ENCODE measurements at regions not wholly inside any gene's neighbourhood (a gene's known extent, or its start where the extent isn't known, plus 50 kb on each side); places are given as distances from the start of the nearest gene placed in this dataset.
"Not testable (repeated sequence)": the region's sequence is repeated elsewhere in the genome, so short reads cannot be mapped to it uniquely, and the experiment has no call there.

DNA sequence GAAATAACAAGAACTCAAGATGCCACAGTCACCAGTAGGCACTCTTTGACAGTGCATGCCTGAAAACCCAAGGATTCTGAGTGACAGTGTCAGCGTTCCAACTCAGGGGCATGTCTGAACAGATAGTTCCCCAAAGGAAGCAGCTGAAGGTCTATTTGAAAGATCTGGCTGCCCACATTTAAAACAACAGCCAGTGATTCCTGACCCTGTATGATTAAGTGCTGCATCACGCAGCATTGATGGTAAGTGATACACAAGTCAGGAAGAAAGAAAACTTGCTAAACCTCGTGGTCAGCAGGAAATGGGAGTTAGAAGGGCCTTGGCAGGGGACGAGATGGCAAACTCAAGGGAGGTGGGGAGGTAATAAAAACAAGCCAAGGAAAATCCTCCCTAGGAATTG lies 1013.1 kb downstream of the TYW1 start:
- no peak for DNase-seq (ENCODE audit: low spot score)

DNA sequence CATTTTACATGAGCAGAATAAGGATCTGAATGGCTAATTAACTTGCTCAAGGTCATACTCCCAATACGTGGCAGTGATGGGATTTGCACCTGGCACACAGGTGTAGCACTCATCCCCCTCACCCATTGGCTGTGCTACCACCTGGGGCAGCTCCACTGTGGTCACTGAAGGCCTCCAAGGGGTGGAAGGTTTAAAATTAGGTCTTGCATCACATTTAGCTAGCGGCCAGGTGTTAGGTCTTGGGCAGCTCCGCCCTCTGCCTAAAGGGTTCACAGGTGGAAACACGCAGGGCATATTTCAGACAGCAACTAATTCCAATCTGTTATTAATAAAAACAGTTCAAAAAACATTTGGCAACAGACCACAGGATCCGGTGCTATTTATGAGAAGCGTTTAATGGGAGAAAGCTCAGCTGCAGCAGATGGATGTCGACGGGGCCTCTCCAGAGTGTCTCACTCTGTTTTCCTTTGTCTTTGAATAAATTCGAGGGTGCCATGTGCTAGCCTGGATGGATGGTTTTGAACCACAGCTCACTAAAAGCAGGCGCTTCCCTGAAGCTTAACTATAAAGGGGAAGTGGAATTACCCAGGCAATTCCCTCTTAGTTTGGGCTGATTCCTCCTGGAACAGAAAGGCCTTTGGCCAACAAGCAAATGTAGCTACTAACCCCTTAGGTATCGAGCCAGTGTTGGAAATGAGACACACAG lies 1017.6 kb downstream of the TYW1 start:
- DNase-seq (ENCODE audit: low spot score) = no peak

DNA sequence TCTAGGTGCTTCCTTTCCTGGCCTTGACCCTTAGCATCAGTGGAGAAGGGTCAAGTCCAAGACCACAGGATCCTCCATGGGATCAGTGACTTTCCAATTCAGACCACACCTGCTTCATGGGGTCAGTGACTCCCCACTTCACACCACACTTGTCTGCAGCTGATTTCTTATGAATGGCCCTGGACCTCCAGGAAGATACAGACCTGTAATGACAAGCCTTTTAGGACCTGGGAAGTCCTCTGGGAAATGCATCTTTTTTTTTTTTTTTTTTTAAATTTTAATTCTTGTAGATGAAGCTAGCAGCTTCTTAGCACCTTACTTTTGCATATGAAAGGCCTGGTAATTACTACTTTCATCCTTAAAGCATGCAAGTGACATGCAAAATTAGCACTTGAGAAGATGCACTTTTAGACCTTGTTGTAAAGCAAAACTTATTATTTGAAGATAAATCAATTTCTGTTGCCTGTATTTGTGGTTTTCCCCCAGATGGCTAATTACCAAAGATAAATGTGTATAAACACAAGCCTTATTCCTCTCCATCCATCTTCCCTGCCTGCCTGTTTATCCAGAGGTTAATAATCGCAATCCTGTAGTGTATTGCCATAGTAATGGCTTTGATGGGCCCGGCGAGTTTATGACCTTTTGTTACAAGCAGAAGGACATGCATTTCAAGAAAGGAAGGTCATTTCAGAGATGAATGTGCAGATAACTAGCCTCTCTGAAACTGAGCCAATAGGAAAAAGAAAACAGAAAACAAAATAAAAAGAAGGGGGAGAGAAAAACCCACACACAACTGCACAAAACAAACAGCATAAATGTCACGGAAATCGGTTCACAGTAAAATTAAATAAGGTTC lies 1018.7 kb downstream of the TYW1 start:
- DNase-seq (ENCODE audit: low spot score) = no peak

DNA sequence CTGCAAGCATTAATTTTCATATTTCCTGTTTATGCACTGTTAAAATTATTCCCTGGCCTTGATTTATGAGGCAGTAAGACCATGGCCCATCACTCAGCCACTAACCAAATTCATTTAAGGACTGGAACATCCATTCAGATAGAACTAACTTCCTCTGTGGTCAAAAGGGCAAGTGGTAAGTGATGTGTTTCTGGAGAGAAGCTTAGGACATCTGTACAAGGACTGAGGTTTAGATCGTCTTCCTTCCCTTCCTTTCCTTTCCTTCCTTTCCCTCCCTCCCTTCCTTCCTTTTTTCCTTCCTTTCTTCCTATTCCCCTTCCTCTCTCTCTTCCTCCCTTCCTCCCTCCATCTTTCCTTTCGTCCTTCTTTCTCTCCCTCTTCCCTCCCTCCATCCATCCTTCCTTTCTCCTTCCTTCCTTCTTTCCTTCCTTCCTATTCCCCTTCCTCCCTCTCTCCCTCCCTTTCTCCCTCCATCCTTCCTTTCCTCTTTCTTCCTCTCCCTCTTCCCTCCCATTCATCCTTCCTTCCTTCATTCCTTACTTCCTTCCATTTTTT lies 1019.4 kb downstream of the TYW1 start:
- DNase-seq (ENCODE audit: low spot score) = no peak

DNA sequence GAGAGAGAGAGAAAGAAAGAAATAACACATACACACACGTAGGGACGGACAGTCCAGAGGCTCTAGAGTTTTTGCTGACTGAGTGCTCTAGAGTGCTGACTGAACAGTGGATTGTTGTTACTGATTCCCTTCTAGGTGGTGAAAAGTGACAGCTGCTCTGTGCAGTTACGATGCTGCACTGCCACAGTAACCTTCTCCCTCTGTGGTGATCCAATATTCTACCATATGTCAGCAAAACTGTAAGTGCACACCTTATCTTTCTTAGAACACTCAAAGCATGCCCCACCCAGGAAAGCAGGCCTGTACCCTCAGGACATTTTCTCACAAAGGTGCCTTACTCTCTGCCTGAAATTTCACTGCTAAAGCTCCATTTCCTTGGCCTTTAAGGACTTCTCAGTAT lies 1023.5 kb downstream of the TYW1 start:
- DNase-seq (ENCODE audit: low spot score) = no peak

DNA sequence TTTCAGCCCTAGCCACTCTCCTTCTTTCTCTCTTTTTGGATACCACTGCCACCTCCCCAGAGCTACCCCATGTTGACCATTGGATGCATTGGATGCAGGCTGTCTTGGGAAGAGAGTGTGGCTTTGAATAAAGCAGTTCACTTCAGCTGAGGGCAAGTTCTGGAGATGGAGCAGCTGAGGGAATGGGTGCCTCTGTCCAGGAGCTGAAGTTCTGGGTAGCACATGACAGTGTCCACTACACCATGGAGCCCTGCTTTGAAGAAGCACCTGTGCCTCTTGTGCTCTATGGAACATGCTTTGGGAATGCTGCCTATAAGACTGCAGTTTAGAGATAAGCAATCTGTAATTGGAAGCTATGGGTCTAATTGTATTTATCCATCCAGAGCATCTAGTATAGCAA lies 1028.7 kb downstream of the TYW1 start:
- DNase-seq (ENCODE audit: low spot score) = no peak

DNA sequence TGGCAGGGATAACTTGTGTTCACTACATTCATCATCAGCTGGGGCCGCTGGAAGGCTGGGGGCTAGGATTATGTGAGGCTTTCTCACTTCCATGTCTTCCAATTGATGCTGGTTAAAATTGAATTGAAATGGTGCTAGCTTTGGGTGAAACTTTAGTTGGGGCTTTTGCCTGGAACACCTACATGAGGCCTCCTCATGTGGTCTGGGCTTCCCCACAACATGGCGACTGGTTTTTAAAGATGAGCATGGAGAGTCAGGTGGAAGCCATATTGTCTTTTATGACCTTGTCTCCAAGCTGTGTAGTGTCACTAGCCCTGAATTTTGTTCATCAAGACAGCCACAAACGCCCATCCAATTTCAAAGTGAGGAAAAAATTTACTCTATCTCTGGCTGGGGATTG lies 1033.9 kb downstream of the TYW1 start:
- no peak for DNase-seq (ENCODE audit: low spot score)

DNA sequence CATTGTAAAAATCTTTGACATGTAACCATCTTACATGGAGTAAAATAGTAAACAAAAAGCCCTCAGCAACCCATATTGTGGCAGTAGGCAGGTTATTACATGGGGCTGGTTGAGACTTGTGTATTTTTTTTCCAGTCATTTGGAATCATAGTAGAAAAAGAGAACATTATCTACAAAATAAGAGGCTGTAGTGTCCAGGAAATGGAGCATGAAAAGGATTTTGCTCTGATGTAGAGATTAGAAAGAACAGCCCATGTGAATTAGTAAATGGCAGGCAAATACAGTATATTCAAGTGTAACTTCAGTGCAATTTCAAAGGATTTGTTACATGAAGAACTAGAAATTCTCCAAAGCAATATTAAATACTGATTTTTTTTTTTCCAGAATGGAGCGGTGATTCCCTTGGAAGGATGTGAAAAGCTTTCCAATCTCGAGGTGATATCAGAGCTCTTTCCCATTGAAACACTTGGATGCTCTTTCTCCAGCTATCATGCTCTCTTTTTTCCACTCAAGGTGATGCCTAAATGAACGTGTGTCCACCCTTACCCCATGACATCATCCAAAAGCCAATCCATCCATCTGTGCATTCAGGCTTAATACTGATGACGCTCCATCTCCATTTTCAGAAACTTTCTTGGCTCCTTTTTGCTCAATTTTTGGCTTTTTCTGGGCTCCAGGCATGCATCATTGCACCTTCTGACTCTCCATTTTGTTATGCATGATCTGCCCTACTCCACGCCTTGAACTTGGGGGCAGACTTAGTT lies 1034.7 kb downstream of the TYW1 start:
- DNase-seq (ENCODE audit: low spot score) = no peak

DNA sequence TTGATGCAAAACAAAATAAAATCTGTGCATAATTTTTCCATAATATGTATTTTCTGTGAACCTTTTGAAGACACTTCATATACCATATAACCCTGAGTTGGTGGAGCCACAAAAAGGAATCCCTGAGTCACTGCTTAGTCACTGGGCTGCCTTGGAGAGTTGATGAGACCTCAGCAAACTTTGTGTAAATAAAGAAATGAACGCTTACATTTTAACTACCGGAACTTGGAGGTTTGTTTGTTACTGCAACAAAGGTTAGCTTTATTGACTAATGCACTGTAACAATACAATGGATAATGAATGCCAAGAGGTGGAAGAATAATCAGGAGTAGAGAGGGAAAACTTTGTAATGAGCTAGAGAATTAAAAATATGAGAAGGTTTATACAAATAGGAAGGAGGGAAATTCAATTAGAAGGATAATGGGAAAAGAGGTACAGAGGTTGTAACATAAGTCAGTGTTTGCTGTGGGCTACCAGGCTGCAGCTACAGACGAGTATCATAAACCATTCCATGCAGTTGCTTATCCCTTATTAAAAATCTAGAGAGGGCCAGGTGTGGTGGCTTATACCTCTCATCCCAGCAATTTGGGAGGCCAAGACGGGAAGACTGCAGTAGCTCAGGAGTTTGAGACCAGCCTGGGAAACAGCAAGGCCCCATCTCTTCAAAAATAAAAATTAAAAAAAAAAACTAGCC lies 1042.1 kb downstream of the TYW1 start:
- DNase-seq (ENCODE audit: low spot score) = no peak

DNA sequence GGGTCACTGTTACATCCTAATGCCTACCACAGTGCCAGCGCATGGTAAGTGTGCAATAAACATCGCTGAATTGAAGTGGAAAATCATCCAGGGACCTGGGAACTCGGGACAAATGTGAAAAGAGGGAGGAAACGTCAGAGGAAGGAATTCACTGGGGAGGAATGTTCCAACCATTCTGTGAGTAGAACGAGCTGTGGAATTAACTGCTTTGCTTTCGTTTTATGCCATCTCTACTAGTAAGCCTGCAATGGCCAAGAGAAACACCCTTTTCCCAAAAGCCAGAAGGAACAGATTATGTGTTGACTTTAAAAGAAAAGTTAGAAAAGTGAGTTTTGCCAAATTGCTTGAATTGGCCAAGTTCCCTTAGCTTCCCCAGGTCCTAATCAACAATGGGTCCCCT lies 1044.9 kb downstream of the TYW1 start:
- DNase-seq (ENCODE audit: low spot score) = no peak

DNA sequence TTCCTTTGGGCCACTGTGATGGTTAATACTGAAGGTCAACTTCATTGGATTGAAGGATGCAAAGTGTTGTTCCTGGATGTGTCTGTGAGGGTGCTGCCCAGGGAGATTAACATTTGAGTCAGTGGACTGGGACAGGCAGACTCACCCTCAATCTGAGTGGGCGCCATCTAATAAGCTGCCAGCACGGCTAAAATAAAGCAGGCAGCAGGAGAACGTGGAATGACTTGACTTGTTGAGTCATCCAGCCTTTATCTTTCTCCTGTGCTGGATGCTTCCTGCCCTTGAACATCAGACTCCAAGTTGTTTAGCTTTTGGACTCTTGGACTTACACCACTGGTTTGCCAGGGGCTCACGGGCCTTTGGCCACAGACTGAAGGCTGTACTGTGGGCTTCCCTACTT lies 1046.9 kb downstream of the TYW1 start:
- DNase-seq (ENCODE audit: low spot score) = no peak

DNA sequence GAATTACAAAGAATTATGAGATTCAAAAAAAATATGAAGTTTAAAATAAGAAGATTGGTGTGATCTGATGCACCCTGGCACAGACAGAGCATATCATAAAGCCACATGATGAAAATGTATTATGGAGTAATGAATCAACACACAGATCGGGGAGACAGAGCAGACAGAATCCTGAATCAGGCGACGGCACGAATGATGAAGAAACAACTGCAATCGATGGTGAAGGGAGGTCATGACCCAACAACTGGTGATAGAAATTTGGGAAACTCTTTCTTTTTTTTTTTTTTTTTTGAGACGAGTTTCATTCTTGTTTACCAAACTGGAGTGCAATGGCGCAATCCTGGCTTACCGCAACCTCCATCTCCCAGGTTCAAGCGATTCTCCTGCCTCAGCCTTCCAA lies 1054.0 kb downstream of the TYW1 start:
- no peak for DNase-seq (ENCODE audit: low spot score)

DNA sequence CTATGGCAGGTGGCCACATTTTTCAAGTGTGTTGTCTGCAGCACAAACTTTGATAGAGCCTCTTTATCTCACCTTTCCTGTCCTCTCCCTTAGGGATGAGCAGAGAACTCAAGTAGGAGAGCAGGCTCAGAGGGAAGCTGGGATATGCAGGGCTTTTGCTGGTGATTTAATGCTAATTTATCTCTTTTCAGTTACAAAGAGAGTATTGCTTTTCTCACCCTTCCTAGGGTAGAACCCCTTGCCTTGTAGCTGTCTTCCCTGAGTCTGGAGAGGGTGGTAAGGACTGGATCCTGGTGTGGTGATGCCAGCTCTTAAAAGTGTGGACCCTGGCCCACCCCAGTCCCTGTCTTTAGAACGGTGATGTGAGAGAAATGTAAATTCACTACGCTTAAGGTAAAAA lies 1061.4 kb downstream of the TYW1 start:
- no peak for DNase-seq (ENCODE audit: low spot score)

DNA sequence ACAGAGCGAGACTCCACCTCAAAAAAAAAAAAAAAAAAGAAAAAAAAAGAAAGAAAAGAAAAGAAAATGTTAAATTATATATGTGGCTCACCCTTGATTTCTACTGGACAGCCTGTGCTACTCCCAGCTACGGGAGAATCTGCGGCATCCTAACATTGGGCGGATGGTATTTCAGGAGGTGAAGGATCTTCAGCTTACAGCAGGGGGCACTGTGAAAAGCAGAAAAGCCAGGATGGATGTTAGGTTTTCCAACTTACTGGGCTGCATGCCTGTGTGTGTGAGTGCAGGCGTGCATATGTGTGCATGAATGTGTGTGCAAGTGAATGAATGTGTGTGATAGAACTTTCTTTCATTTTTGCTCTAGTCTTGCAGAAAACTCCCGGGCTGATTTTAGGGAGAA lies 1066.5 kb downstream of the TYW1 start:
- DNase-seq (ENCODE audit: low spot score) = no peak

DNA sequence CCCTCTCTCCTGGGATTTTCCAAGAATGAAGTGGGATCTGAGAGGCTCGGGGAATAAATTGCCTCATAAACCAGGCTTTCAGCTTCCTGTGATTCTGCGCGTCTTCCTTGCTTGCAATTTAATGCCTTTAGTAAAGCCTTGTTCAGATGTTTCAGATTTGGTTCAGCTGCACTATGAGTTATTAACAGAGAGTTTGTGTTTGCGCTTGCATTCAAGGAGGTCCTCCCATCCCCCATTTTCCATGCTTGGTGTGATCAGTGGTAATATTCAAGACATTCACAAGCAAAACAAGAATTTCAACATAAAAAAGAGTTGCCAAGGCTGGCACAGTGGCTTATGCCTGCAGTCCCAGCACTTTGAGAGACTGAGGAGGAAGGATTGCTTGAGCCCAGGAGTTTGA lies 1068.9 kb downstream of the TYW1 start:
- DNase-seq (ENCODE audit: low spot score) = no peak

DNA sequence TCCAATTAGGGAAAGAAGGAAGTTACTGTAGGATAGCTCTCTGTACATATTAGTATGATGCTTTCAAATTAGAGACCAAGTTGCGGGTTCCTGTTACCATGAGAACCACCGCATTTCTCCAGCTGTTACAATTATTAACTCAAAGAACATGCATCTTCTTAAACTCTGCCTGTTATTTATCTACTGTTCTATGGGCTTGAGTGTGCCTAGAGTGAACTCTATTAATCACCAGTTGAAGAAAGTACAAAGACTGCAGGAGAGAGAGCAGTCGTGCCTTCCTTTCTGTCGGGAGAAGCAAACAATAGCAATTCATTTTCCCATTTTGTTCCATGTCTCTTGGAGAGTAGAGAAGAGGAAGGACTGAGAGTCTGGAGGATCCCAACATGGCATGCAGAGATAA lies 1071.2 kb downstream of the TYW1 start:
- no peak for DNase-seq (ENCODE audit: low spot score)

DNA sequence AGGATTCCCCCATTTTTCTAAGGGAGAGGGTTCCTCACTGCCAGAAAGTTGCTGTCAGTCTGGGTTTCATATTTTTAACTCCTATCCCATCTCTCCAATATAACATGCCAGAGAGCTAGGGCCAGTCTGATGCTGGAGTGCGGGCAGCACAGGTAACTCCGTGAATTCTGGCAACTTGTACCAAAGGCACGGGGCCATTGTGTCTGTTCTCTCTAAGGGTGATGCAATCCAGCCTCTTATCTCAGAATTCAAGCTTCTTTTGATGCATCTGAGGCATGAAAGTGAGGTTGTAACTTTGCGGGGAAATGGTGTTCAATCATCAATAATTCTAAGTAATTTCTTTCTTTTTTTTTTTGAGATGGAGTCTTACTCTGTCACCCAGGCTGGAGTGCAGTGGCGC lies 1074.4 kb downstream of the TYW1 start:
- no peak for DNase-seq (ENCODE audit: low spot score)

DNA sequence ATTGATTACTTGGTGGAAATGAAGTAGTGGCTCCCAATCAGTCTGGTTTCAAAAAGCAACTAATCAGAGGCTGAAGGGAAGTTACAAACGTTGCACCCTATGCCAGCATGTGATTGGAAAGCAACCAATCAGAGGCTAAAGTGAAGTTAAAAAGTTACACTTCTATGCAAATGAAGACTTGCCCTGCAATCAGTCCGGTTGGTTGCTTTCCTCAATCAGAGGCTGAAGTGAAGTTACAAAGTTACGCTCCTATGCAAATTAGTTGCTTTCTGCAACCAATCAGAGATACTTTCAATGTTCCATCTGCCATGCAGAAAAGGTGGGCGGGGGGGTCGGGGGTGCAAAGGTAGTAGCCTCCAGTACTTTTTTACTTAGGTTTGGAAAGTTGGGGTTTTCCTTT lies 1077.1 kb downstream of the TYW1 start:
- DNase-seq (ENCODE audit: low spot score) = no peak

DNA sequence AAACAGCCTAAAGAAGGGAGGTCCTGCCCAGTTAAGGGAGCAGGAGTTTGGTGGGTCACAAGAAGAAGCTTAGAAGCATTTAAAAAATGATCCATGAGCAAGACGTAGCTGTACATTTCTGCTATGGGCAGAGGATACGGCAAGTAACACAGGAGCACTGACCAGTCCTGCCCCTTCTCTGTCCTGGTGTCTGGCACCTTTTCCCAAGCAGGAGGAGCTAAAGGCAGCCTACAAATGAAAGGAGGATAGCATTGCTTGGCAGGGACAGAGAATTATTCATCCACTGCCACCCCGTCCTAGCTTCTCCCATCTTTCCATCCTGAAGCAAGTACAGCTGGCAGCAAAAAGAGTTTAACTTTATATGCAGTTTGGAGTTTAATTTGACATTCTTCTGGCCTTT lies 1077.6 kb downstream of the TYW1 start:
- no peak for DNase-seq (ENCODE audit: low spot score)

DNA sequence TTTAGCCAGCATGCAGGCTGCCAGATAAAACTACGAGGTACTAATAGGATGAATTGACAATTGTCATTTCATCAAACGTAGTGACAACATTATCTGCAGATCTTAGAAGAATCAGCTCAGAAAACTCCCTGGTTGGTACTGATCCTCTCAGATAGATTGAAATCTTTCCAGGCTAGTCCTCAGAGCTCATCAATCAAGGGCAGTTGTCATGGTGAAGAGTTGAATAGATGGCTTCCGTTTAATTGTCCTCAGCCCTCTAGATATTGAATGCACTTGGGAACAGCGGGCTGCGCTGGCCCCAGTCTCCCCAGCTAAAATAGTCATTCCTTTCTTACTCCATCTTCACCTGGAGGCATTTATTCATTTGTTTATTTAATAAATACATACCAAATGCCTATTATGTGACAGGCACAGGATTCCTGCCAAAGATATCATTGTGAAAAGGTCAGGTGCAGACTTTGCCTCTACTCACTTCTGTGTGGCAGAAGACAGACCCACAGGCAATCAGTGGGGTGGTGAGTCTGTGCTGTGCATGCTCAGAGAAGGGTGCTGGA lies 1081.6 kb downstream of the TYW1 start:
- no peak for DNase-seq (ENCODE audit: low spot score)

DNA sequence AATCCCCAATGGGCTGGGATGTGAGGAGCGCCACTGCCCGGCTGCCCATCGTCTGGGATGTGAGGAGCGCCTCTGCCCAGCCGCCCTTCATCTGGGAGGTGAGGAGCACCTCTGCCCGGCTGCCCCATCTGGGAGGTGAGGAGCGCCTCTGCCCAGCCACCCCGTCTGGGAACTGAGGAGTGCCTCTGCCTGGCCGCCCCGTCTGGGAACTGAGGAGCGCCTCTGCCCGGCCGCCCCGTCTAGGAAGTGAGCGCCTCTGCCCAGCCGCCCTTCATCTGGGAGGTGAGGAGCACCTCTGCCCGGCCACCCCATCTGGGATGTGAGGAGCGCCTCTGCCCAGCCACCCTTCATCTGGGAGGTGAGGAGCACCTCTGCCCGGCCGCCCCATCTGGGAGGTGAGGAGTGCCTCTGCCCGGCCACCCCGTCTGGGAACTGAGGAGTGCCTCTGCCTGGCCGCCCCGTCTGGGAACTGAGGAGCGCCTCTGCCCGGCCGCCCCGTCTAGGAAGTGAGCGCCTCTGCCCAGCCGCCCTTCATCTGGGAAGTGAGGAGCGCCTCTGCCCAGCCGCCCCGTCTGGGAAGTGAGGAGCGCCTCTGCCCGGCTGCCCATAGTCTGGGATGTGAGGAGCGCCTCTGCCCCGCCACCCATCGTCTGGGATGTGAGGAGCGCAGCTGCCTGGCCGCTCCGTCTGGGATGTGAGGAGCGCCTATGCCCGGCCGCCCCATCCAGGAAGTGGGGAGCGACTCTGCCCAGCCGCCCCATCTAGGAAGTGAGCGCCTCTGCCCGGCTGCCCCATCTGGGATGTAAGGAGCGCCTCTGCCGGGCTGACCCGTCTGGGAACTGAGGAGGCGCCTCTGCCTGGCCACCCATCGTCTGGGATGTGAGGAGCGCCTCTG lies 1085.7 kb downstream of the TYW1 start:
- not testable (repeated sequence) for DNase-seq (ENCODE audit: low spot score)
